ENCODE measurements at regions not wholly inside any gene's neighbourhood (a gene's known extent, or its start where the extent isn't known, plus 50 kb on each side); places are given as distances from the start of the nearest gene placed in this dataset.

- no peak for TF ChIP-seq AFF4 (CRISPR knock-in tag; IDR thresholded peaks at IDR 0.05)
- no peak for TF ChIP-seq MEF2D (tag; conservative IDR thresholded peaks at IDR 0.05; ENCODE audit: low read depth)
- no peak for TF ChIP-seq SMARCE1 (IDR thresholded peaks at IDR 0.05)
- TF ChIP-seq HDGF (IDR thresholded peaks at IDR 0.05): no peak
- TF ChIP-seq VEZF1 (CRISPR knock-in tag; IDR thresholded peaks at IDR 0.05): no peak
- TF ChIP-seq ZNF507 (tag; conservative IDR thresholded peaks at IDR 0.05): no peak
- TF ChIP-seq SMARCA5 (IDR thresholded peaks at IDR 0.05): no peak
- no peak for TF ChIP-seq MECOM (CRISPR knock-in tag; IDR thresholded peaks at IDR 0.05)
- no peak for TF ChIP-seq GATAD2A (IDR thresholded peaks at IDR 0.05)
- no peak for TF ChIP-seq POLR3A (IDR thresholded peaks at IDR 0.05; ENCODE audit: borderline replicate concordance, extremely low read depth, insufficient read depth, insufficient read length)
- TF ChIP-seq TFE3 (CRISPR knock-in tag; IDR thresholded peaks at IDR 0.05): no peak
- no peak for TF ChIP-seq PHF21A (IDR thresholded peaks at IDR 0.05; ENCODE audit: borderline replicate concordance, low read depth)
Observed at GRCh38 chr1:218613105-218613504, 268.0 kb downstream of the TGFB2 start (continued).
